ENCODE measurements at regions not wholly inside any gene's neighbourhood (a gene's known extent, or its start where the extent isn't known, plus 50 kb on each side); places are given as distances from the start of the nearest gene placed in this dataset.

GRCh38 chr6:153725456-153725855 is 313.6 kb upstream of the OPRM1 start:
- H3K9ac ChIP-seq (ENCODE audit: low read length), result no peak overlapping the region
- H3K27ac ChIP-seq (ENCODE audit: low read depth, low read length), result no peak overlapping the region
- no peaks in the 10 kb centered on the region for H3K27me3 ChIP-seq (ENCODE audit: control insufficient read depth, insufficient read depth, low read length)
- no peaks in the 10 kb centered on the region for H3K36me3 ChIP-seq (ENCODE audit: control insufficient read depth, insufficient read depth, low read length)
- no peak overlapping the region for H3K4me3 ChIP-seq (ENCODE audit: low read depth, low read length)
- H3K4me1 ChIP-seq (ENCODE audit: control insufficient read depth, insufficient read depth, low read length), result no peaks in the 10 kb centered on the region
- peaks cover 2% of the 10 kb centered on the region; the same call in 1 of the 2 replicates for H3K9me3 ChIP-seq (ENCODE audit: control insufficient read depth, insufficient read depth, low read depth, low read length)

GRCh38 chr6:153720732-153721131 is 318.3 kb upstream of the OPRM1 start:
- no peaks in the 10 kb centered on the region for H3K4me1 ChIP-seq (ENCODE audit: control insufficient read depth, insufficient read depth, low read length)
- H3K27me3 ChIP-seq (ENCODE audit: control insufficient read depth, insufficient read depth, low read length), result no peaks in the 10 kb centered on the region
- H3K9me3 ChIP-seq (ENCODE audit: control insufficient read depth, insufficient read depth, low read depth, low read length), result peaks cover 2% of the 10 kb centered on the region; the same call in 1 of the 2 replicates
- no peak overlapping the region for H3K4me3 ChIP-seq (ENCODE audit: low read depth, low read length)
- H3K36me3 ChIP-seq (ENCODE audit: control insufficient read depth, insufficient read depth, low read length), result no peaks in the 10 kb centered on the region
- no peak overlapping the region for H3K27ac ChIP-seq (ENCODE audit: low read depth, low read length)
- H3K9ac ChIP-seq (ENCODE audit: low read length), result no peak overlapping the region

- no peak overlapping the region for H3K27ac ChIP-seq (ENCODE audit: low read depth, low read length)
- H3K4me1 ChIP-seq (ENCODE audit: control insufficient read depth, insufficient read depth, low read length), result no peaks in the 10 kb centered on the region
- no peaks in the 10 kb centered on the region for H3K36me3 ChIP-seq (ENCODE audit: control insufficient read depth, insufficient read depth, low read length)
- H3K27me3 ChIP-seq (ENCODE audit: control insufficient read depth, insufficient read depth, low read length), result no peaks in the 10 kb centered on the region
- H3K9ac ChIP-seq (ENCODE audit: low read length), result no peak overlapping the region
- peaks cover 11% of the 10 kb centered on the region for H3K9me3 ChIP-seq (ENCODE audit: control insufficient read depth, insufficient read depth, low read depth, low read length)
- no peak overlapping the region for H3K4me3 ChIP-seq (ENCODE audit: low read depth, low read length)
These were observed 333.6 kb upstream of the OPRM1 start for GRCh38 chr6:153705429-153705828.

- no peaks in the 10 kb centered on the region; the same call in 1 of the 2 replicates for H3K4me1 ChIP-seq (ENCODE audit: control insufficient read depth, insufficient read depth, low read length)
- H3K36me3 ChIP-seq (ENCODE audit: control insufficient read depth, insufficient read depth, low read length), result no peaks in the 10 kb centered on the region
- H3K9me3 ChIP-seq (ENCODE audit: control insufficient read depth, insufficient read depth, low read depth, low read length), result peaks cover 11% of the 10 kb centered on the region
- no peak overlapping the region for H3K9ac ChIP-seq (ENCODE audit: low read length)
- H3K27me3 ChIP-seq (ENCODE audit: control insufficient read depth, insufficient read depth, low read length), result no peaks in the 10 kb centered on the region
- no peak overlapping the region for H3K27ac ChIP-seq (ENCODE audit: low read depth, low read length)
- H3K4me3 ChIP-seq (ENCODE audit: low read depth, low read length), result no peak overlapping the region
These were observed 336.4 kb upstream of the OPRM1 start for GRCh38 chr6:153702671-153703070.

GRCh38 chr6:153698637-153699036 is 340.4 kb upstream of the OPRM1 start:
- Histone ChIP-seq H3K27ac (ENCODE audit: low read depth, low read length) (no peak overlapping the region), H3K4me3 (ENCODE audit: low read depth, low read length) (no peak overlapping the region), H3K27me3 (ENCODE audit: control insufficient read depth, insufficient read depth, low read length) (no peaks in the 10 kb centered on the region), H3K4me1 (ENCODE audit: control insufficient read depth, insufficient read depth, low read length) (no peaks in the 10 kb centered on the region; the same call in 1 of the 2 replicates), H3K9ac (ENCODE audit: low read length) (no peak overlapping the region), H3K9me3 (ENCODE audit: control insufficient read depth, insufficient read depth, low read depth, low read length) (no peaks in the 10 kb centered on the region), H3K36me3 (ENCODE audit: control insufficient read depth, insufficient read depth, low read length) (no peaks in the 10 kb centered on the region)

GRCh38 chr6:153698001-153698400 is 341.0 kb upstream of the OPRM1 start:
- H3K4me1 ChIP-seq (ENCODE audit: control insufficient read depth, insufficient read depth, low read length), result no peaks in the 10 kb centered on the region; the same call in 1 of the 2 replicates
- H3K27ac ChIP-seq (ENCODE audit: low read depth, low read length), result no peak overlapping the region
- no peaks in the 10 kb centered on the region for H3K9me3 ChIP-seq (ENCODE audit: control insufficient read depth, insufficient read depth, low read depth, low read length)
- no peak overlapping the region for H3K4me3 ChIP-seq (ENCODE audit: low read depth, low read length)
- H3K36me3 ChIP-seq (ENCODE audit: control insufficient read depth, insufficient read depth, low read length), result no peaks in the 10 kb centered on the region
- H3K27me3 ChIP-seq (ENCODE audit: control insufficient read depth, insufficient read depth, low read length), result no peaks in the 10 kb centered on the region
- no peak overlapping the region for H3K9ac ChIP-seq (ENCODE audit: low read length)

- H3K9me3 ChIP-seq (ENCODE audit: control insufficient read depth, insufficient read depth, low read depth, low read length), result no peaks in the 10 kb centered on the region
- H3K9ac ChIP-seq (ENCODE audit: low read length), result no peak overlapping the region
- no peaks in the 10 kb centered on the region for H3K4me1 ChIP-seq (ENCODE audit: control insufficient read depth, insufficient read depth, low read length)
- H3K27me3 ChIP-seq (ENCODE audit: control insufficient read depth, insufficient read depth, low read length), result no peaks in the 10 kb centered on the region
- H3K4me3 ChIP-seq (ENCODE audit: low read depth, low read length), result no peak overlapping the region
- no peaks in the 10 kb centered on the region for H3K36me3 ChIP-seq (ENCODE audit: control insufficient read depth, insufficient read depth, low read length)
- no peak overlapping the region for H3K27ac ChIP-seq (ENCODE audit: low read depth, low read length)
These were observed 361.5 kb upstream of the OPRM1 start for GRCh38 chr6:153677522-153677921.

GRCh38 chr6:153673750-153674149 is 365.3 kb upstream of the OPRM1 start:
- Histone ChIP-seq H3K9me3 (ENCODE audit: control insufficient read depth, insufficient read depth, low read depth, low read length) (no peaks in the 10 kb centered on the region), H3K36me3 (ENCODE audit: control insufficient read depth, insufficient read depth, low read length) (no peaks in the 10 kb centered on the region), H3K9ac (ENCODE audit: low read length) (no peak overlapping the region), H3K4me1 (ENCODE audit: control insufficient read depth, insufficient read depth, low read length) (no peaks in the 10 kb centered on the region), H3K27me3 (ENCODE audit: control insufficient read depth, insufficient read depth, low read length) (no peaks in the 10 kb centered on the region), H3K27ac (ENCODE audit: low read depth, low read length) (no peak overlapping the region), H3K4me3 (ENCODE audit: low read depth, low read length) (no peak overlapping the region)

- H3K9me3 ChIP-seq (ENCODE audit: control insufficient read depth, insufficient read depth, low read depth, low read length), result no peaks in the 10 kb centered on the region
- no peaks in the 10 kb centered on the region for H3K4me1 ChIP-seq (ENCODE audit: control insufficient read depth, insufficient read depth, low read length)
- H3K27me3 ChIP-seq (ENCODE audit: control insufficient read depth, insufficient read depth, low read length), result no peaks in the 10 kb centered on the region
- no peak overlapping the region for H3K4me3 ChIP-seq (ENCODE audit: low read depth, low read length)
- no peak overlapping the region for H3K9ac ChIP-seq (ENCODE audit: low read length)
- no peaks in the 10 kb centered on the region for H3K36me3 ChIP-seq (ENCODE audit: control insufficient read depth, insufficient read depth, low read length)
- H3K27ac ChIP-seq (ENCODE audit: low read depth, low read length), result no peak overlapping the region
These were observed 365.8 kb upstream of the OPRM1 start for GRCh38 chr6:153673225-153673624.

GRCh38 chr6:153670403-153671026 is 368.5 kb upstream of the OPRM1 start:
- Histone ChIP-seq H3K4me1 (ENCODE audit: control insufficient read depth, insufficient read depth, low read length) (no peaks in the 10 kb centered on the region), H3K4me3 (ENCODE audit: low read depth, low read length) (no peak overlapping the region), H3K9me3 (ENCODE audit: control insufficient read depth, insufficient read depth, low read depth, low read length) (no peaks in the 10 kb centered on the region), H3K36me3 (ENCODE audit: control insufficient read depth, insufficient read depth, low read length) (no peaks in the 10 kb centered on the region), H3K27ac (ENCODE audit: low read depth, low read length) (no peak overlapping the region), H3K27me3 (ENCODE audit: control insufficient read depth, insufficient read depth, low read length) (no peaks in the 10 kb centered on the region), H3K9ac (ENCODE audit: low read length) (no peak overlapping the region)

- no peaks in the 10 kb centered on the region for H3K9me3 ChIP-seq (ENCODE audit: control insufficient read depth, insufficient read depth, low read depth, low read length)
- H3K4me3 ChIP-seq (ENCODE audit: low read depth, low read length), result no peak overlapping the region
These were observed 370.3 kb upstream of the OPRM1 start for GRCh38 chr6:153668758-153669157.

More at GRCh38 chr6:153668758-153669157, 370.3 kb upstream of the OPRM1 start:
- Histone ChIP-seq H3K9ac (ENCODE audit: low read length) (no peak overlapping the region), H3K36me3 (ENCODE audit: control insufficient read depth, insufficient read depth, low read length) (no peaks in the 10 kb centered on the region), H3K4me1 (ENCODE audit: control insufficient read depth, insufficient read depth, low read length) (no peaks in the 10 kb centered on the region), H3K27ac (ENCODE audit: low read depth, low read length) (no peak overlapping the region), H3K27me3 (ENCODE audit: control insufficient read depth, insufficient read depth, low read length) (no peaks in the 10 kb centered on the region)

Measured in HUES6 (cell line).